ENCODE measurements at regions not wholly inside any gene's neighbourhood (a gene's known extent, or its start where the extent isn't known, plus 50 kb on each side); places are given as distances from the start of the nearest gene placed in this dataset.

GRCh38 chr14:49019467-49020115 lies 566.6 kb downstream of the RPS29 start:
- H3K4me1 ChIP-seq (ENCODE audit: control insufficient read depth, insufficient read depth, low read length, unreplicated experiment) = no peaks in the 10 kb centered on the region
- no peak overlapping the region for H2AFZ ChIP-seq (ENCODE audit: low read length, unreplicated experiment)
- H3K79me2 ChIP-seq (ENCODE audit: control insufficient read depth, insufficient read depth, low read length, unreplicated experiment) = no peaks in the 10 kb centered on the region
- no peak overlapping the region for H3K4me3 ChIP-seq (ENCODE audit: low read depth, low read length)
- H3K36me3 ChIP-seq (ENCODE audit: insufficient read depth, low read length) = no peaks in the 10 kb centered on the region
- H3K27ac ChIP-seq (ENCODE audit: low read depth, low read length) = no peak overlapping the region
- H3K27me3 ChIP-seq (ENCODE audit: insufficient read depth, low read length) = no peaks in the 10 kb centered on the region

GRCh38 chr14:49017447-49017846 lies 568.7 kb downstream of the RPS29 start:
- no peaks in the 10 kb centered on the region for H3K79me2 ChIP-seq (ENCODE audit: control insufficient read depth, insufficient read depth, low read length, unreplicated experiment)
- H3K36me3 ChIP-seq (ENCODE audit: insufficient read depth, low read length) = no peaks in the 10 kb centered on the region
- no peak overlapping the region for H3K27ac ChIP-seq (ENCODE audit: low read depth, low read length)
- H2AFZ ChIP-seq (ENCODE audit: low read length, unreplicated experiment) = no peak overlapping the region
- H3K4me3 ChIP-seq (ENCODE audit: low read depth, low read length) = no peak overlapping the region
- H3K4me1 ChIP-seq (ENCODE audit: control insufficient read depth, insufficient read depth, low read length, unreplicated experiment) = no peaks in the 10 kb centered on the region
- no peaks in the 10 kb centered on the region for H3K27me3 ChIP-seq (ENCODE audit: insufficient read depth, low read length)

- H3K27me3 ChIP-seq (ENCODE audit: insufficient read depth, low read length) = no peaks in the 10 kb centered on the region
- no peaks in the 10 kb centered on the region for H3K4me1 ChIP-seq (ENCODE audit: control insufficient read depth, insufficient read depth, low read length, unreplicated experiment)
- H2AFZ ChIP-seq (ENCODE audit: low read length, unreplicated experiment) = no peak overlapping the region
- no peaks in the 10 kb centered on the region for H3K36me3 ChIP-seq (ENCODE audit: insufficient read depth, low read length)
- no peak overlapping the region for H3K4me3 ChIP-seq (ENCODE audit: low read depth, low read length)
- H3K27ac ChIP-seq (ENCODE audit: low read depth, low read length) = no peak overlapping the region
- no peaks in the 10 kb centered on the region for H3K79me2 ChIP-seq (ENCODE audit: control insufficient read depth, insufficient read depth, low read length, unreplicated experiment)
These were observed 569.8 kb downstream of the RPS29 start for GRCh38 chr14:49016381-49016780.

- Histone ChIP-seq H3K79me2 (ENCODE audit: control insufficient read depth, insufficient read depth, low read length, unreplicated experiment) (no peaks in the 10 kb centered on the region), H3K27me3 (ENCODE audit: insufficient read depth, low read length) (no peaks in the 10 kb centered on the region), H3K4me3 (ENCODE audit: low read depth, low read length) (no peak overlapping the region), H3K4me1 (ENCODE audit: control insufficient read depth, insufficient read depth, low read length, unreplicated experiment) (no peaks in the 10 kb centered on the region), H2AFZ (ENCODE audit: low read length, unreplicated experiment) (no peak overlapping the region), H3K36me3 (ENCODE audit: insufficient read depth, low read length) (no peaks in the 10 kb centered on the region), H3K27ac (ENCODE audit: low read depth, low read length) (no peak overlapping the region)
These were observed 571.7 kb downstream of the RPS29 start for GRCh38 chr14:49014476-49014875.

- H3K79me2 ChIP-seq (ENCODE audit: control insufficient read depth, insufficient read depth, low read length, unreplicated experiment) = no peaks in the 10 kb centered on the region
- H3K27me3 ChIP-seq (ENCODE audit: insufficient read depth, low read length) = no peaks in the 10 kb centered on the region
- H3K27ac ChIP-seq (ENCODE audit: low read depth, low read length) = no peak overlapping the region
- no peaks in the 10 kb centered on the region for H3K4me1 ChIP-seq (ENCODE audit: control insufficient read depth, insufficient read depth, low read length, unreplicated experiment)
- H3K36me3 ChIP-seq (ENCODE audit: insufficient read depth, low read length) = no peaks in the 10 kb centered on the region
- no peak overlapping the region for H3K4me3 ChIP-seq (ENCODE audit: low read depth, low read length)
- no peak overlapping the region for H2AFZ ChIP-seq (ENCODE audit: low read length, unreplicated experiment)
These were observed 577.8 kb downstream of the RPS29 start for GRCh38 chr14:49008363-49008762.

- no peak overlapping the region for H2AFZ ChIP-seq (ENCODE audit: low read length, unreplicated experiment)
- no peaks in the 10 kb centered on the region for H3K79me2 ChIP-seq (ENCODE audit: control insufficient read depth, insufficient read depth, low read length, unreplicated experiment)
- no peak overlapping the region for H3K4me3 ChIP-seq (ENCODE audit: low read depth, low read length)
- H3K27me3 ChIP-seq (ENCODE audit: insufficient read depth, low read length) = no peaks in the 10 kb centered on the region
- H3K27ac ChIP-seq (ENCODE audit: low read depth, low read length) = no peak overlapping the region
- no peaks in the 10 kb centered on the region for H3K4me1 ChIP-seq (ENCODE audit: control insufficient read depth, insufficient read depth, low read length, unreplicated experiment)
- H3K36me3 ChIP-seq (ENCODE audit: insufficient read depth, low read length) = no peaks in the 10 kb centered on the region
These were observed 595.0 kb downstream of the RPS29 start for GRCh38 chr14:48991141-48991540.

GRCh38 chr14:48983351-48983888 lies 602.8 kb downstream of the RPS29 start:
- no peak overlapping the region for H2AFZ ChIP-seq (ENCODE audit: low read length, unreplicated experiment)
- no peaks in the 10 kb centered on the region for H3K36me3 ChIP-seq (ENCODE audit: insufficient read depth, low read length)
- H3K27me3 ChIP-seq (ENCODE audit: insufficient read depth, low read length) = no peaks in the 10 kb centered on the region
- H3K79me2 ChIP-seq (ENCODE audit: control insufficient read depth, insufficient read depth, low read length, unreplicated experiment) = no peaks in the 10 kb centered on the region
- H3K4me1 ChIP-seq (ENCODE audit: control insufficient read depth, insufficient read depth, low read length, unreplicated experiment) = no peaks in the 10 kb centered on the region
- H3K27ac ChIP-seq (ENCODE audit: low read depth, low read length) = no peak overlapping the region
- no peak overlapping the region for H3K4me3 ChIP-seq (ENCODE audit: low read depth, low read length)

GRCh38 chr14:48974994-48975393 lies 611.2 kb downstream of the RPS29 start:
- Histone ChIP-seq H3K27ac (ENCODE audit: low read depth, low read length) (no peak overlapping the region), H2AFZ (ENCODE audit: low read length, unreplicated experiment) (no peak overlapping the region), H3K4me3 (ENCODE audit: low read depth, low read length) (no peak overlapping the region), H3K79me2 (ENCODE audit: control insufficient read depth, insufficient read depth, low read length, unreplicated experiment) (no peaks in the 10 kb centered on the region), H3K4me1 (ENCODE audit: control insufficient read depth, insufficient read depth, low read length, unreplicated experiment) (no peaks in the 10 kb centered on the region), H3K36me3 (ENCODE audit: insufficient read depth, low read length) (no peaks in the 10 kb centered on the region), H3K27me3 (ENCODE audit: insufficient read depth, low read length) (no peaks in the 10 kb centered on the region)

- no peaks in the 10 kb centered on the region for H3K79me2 ChIP-seq (ENCODE audit: control insufficient read depth, insufficient read depth, low read length, unreplicated experiment)
- H3K4me3 ChIP-seq (ENCODE audit: low read depth, low read length) = no peak overlapping the region
- H3K4me1 ChIP-seq (ENCODE audit: control insufficient read depth, insufficient read depth, low read length, unreplicated experiment) = no peaks in the 10 kb centered on the region
- H3K27me3 ChIP-seq (ENCODE audit: insufficient read depth, low read length) = no peaks in the 10 kb centered on the region
- H3K36me3 ChIP-seq (ENCODE audit: insufficient read depth, low read length) = no peaks in the 10 kb centered on the region
- H2AFZ ChIP-seq (ENCODE audit: low read length, unreplicated experiment) = no peak overlapping the region
- no peak overlapping the region for H3K27ac ChIP-seq (ENCODE audit: low read depth, low read length)
These were observed 613.0 kb downstream of the RPS29 start for GRCh38 chr14:48973151-48973550.

GRCh38 chr14:48970943-48971342 lies 615.2 kb downstream of the RPS29 start:
- Histone ChIP-seq H3K4me3 (ENCODE audit: low read depth, low read length) (no peak overlapping the region), H3K79me2 (ENCODE audit: control insufficient read depth, insufficient read depth, low read length, unreplicated experiment) (no peaks in the 10 kb centered on the region), H2AFZ (ENCODE audit: low read length, unreplicated experiment) (no peak overlapping the region), H3K4me1 (ENCODE audit: control insufficient read depth, insufficient read depth, low read length, unreplicated experiment) (no peaks in the 10 kb centered on the region), H3K27ac (ENCODE audit: low read depth, low read length) (no peak overlapping the region), H3K36me3 (ENCODE audit: insufficient read depth, low read length) (no peaks in the 10 kb centered on the region), H3K27me3 (ENCODE audit: insufficient read depth, low read length) (no peaks in the 10 kb centered on the region)

GRCh38 chr14:48967419-48967818 lies 618.8 kb downstream of the RPS29 start:
- H3K27ac ChIP-seq (ENCODE audit: low read depth, low read length) = no peak overlapping the region
- no peaks in the 10 kb centered on the region for H3K79me2 ChIP-seq (ENCODE audit: control insufficient read depth, insufficient read depth, low read length, unreplicated experiment)
- H3K27me3 ChIP-seq (ENCODE audit: insufficient read depth, low read length) = no peaks in the 10 kb centered on the region
- H3K4me3 ChIP-seq (ENCODE audit: low read depth, low read length) = no peak overlapping the region
- no peaks in the 10 kb centered on the region for H3K36me3 ChIP-seq (ENCODE audit: insufficient read depth, low read length)
- H2AFZ ChIP-seq (ENCODE audit: low read length, unreplicated experiment) = no peak overlapping the region
- H3K4me1 ChIP-seq (ENCODE audit: control insufficient read depth, insufficient read depth, low read length, unreplicated experiment) = no peaks in the 10 kb centered on the region

Measured in ACC112 (cell line).